ENCODE measurements at regions not wholly inside any gene's neighbourhood (a gene's known extent, or its start where the extent isn't known, plus 50 kb on each side); places are given as distances from the start of the nearest gene placed in this dataset.

DNA sequence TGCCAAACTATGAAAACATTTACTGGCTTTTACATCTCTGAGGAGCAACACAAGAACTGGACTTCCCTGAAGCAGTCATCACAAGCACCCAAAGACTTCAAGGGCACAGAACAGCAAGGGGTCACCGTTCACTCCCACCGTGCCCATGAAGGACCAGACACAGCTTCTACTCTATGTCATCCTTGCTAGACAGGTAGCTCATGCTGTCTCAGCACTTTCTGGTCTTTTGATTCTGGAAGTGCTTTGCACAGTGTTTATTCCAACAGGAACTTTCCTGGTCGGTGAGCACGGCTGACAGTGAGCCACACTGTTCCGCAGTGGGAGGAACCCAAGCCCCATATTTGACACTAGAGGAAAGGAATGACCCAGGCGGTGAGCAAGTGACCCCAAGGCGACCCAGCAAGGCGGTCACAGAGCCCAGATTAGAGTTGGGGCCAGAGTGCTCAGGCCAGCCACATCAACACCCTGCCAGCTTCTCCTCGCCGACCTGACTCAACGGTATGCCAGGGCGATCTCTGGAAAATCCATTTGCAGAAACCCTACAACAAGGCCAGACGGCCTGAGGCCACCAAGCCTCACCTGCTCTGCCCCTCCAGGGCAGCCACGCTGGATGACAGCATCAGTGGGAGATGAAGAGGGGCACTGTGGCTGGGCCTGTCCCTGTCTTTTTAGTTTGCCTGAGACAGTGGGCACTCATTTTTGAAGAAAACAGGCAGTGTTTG, 318.6 kb downstream of the TCERG1L start:
- 86 to 91% methylated on average over 14 of the region's 14 CpGs for WGBS, 2 donors
- TF ChIP-seq, protein P1, sequence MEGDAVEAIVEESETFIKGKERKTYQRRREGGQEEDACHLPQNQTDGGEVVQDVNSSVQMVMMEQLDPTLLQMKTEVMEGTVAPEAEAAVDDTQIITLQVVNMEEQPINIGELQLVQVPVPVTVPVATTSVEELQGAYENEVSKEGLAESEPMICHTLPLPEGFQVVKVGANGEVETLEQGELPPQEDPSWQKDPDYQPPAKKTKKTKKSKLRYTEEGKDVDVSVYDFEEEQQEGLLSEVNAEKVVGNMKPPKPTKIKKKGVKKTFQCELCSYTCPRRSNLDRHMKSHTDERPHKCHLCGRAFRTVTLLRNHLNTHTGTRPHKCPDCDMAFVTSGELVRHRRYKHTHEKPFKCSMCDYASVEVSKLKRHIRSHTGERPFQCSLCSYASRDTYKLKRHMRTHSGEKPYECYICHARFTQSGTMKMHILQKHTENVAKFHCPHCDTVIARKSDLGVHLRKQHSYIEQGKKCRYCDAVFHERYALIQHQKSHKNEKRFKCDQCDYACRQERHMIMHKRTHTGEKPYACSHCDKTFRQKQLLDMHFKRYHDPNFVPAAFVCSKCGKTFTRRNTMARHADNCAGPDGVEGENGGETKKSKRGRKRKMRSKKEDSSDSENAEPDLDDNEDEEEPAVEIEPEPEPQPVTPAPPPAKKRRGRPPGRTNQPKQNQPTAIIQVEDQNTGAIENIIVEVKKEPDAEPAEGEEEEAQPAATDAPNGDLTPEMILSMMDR (IDR thresholded peaks at IDR 0.05; ENCODE audit: control extremely low read depth, extremely low read depth), result no peak
- no peak overlapping the region for H3K27ac ChIP-seq (ENCODE audit: low read depth in 1 of 2, low read length in 1 of 2)
- peaks cover 0 to 5% (median 0%) of the 10 kb centered on the region in 5 donors for H3K4me1 ChIP-seq (ENCODE audit: control insufficient read depth in 5 of 5, insufficient read depth in 5 of 5, low read length in 5 of 5)
- H3K36me3 ChIP-seq (ENCODE audit: control insufficient read depth in 4 of 4, insufficient read depth in 4 of 4, low read length in 4 of 4), result no peaks in the 10 kb centered on the region
- H3K4me3 ChIP-seq, result no peak overlapping the region
- no peak overlapping the region for H3K9ac ChIP-seq (ENCODE audit: insufficient read depth in 1 of 2, low read length in 2 of 2)
- H3K27me3 ChIP-seq (ENCODE audit: control insufficient read depth in 3 of 3, insufficient read depth in 3 of 3, low read length in 2 of 3), result peaks cover 0 to 11% (median 0%) of the 10 kb centered on the region in 3 donors
- DNase-seq (no peak), ATAC-seq (ENCODE audit: insufficient read depth, low FRiP score) (no peak)
- H3K9me3 ChIP-seq (ENCODE audit: control insufficient read depth in 4 of 4, insufficient read depth in 3 of 4, low read length in 3 of 4), result no peaks in the 10 kb centered on the region

DNA sequence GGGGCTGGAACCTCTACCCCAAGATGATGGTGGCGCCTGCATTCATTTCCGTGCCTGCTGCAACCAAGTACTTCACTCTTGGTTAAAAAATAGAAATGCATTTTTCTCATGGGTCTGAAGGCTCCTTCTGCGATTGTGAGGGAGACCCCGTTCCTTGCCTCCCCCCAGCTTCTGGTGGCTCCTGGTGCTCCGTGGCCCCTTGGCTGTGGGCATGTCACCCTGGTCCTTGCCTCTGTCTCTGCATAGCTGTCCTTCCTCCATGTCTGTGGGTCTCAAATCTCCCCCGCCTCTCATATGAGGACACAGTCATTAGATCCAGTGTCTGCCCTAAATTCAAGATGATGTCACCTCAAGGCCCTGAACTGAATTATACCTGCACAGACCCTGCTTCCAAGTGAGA, 317.9 kb downstream of the TCERG1L start:
- H3K4me1 ChIP-seq (ENCODE audit: control insufficient read depth in 5 of 5, insufficient read depth in 5 of 5, low read length in 5 of 5), result peaks cover 0 to 5% (median 0%) of the 10 kb centered on the region in 5 donors
- H3K27ac ChIP-seq (ENCODE audit: low read depth in 1 of 2, low read length in 1 of 2), result no peak overlapping the region
- ATAC-seq (ENCODE audit: insufficient read depth, low FRiP score) (no peak), DNase-seq (no peak)
- TF ChIP-seq, protein P1 (IDR thresholded peaks at IDR 0.05; ENCODE audit: control extremely low read depth, extremely low read depth), result no peak
- no peaks in the 10 kb centered on the region for H3K36me3 ChIP-seq (ENCODE audit: control insufficient read depth in 4 of 4, insufficient read depth in 4 of 4, low read length in 4 of 4)
- H3K27me3 ChIP-seq (ENCODE audit: control insufficient read depth in 3 of 3, insufficient read depth in 3 of 3, low read length in 2 of 3), result peaks cover 0 to 11% (median 0%) of the 10 kb centered on the region in 3 donors
- H3K4me3 ChIP-seq, result no peak overlapping the region
- H3K9ac ChIP-seq (ENCODE audit: insufficient read depth in 1 of 2, low read length in 2 of 2), result no peak overlapping the region
- WGBS, 2 donors, result 86 to 93% methylated on average over 6 of the region's 6 CpGs
- no peaks in the 10 kb centered on the region for H3K9me3 ChIP-seq (ENCODE audit: control insufficient read depth in 4 of 4, insufficient read depth in 3 of 4, low read length in 3 of 4)

DNA sequence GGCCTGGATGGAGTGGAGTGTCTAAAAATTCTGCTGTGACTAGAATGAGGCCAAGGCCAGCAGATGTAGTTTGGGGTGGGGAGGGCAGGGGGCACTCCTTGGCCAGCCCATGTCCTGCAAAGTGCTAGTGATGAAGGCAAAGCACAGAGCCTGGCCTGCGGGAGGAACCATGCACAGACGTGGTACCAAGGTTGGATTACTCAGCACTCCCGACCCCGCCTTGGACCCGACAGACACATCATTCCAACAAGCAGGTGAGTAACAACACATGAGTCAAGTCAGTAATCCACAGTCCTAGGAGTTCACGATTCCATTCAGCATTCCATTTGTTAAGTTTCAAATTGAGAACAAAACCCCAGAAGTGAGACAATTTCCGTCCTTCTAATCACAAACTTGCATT, 317.3 kb downstream of the TCERG1L start:
- H3K27ac ChIP-seq (ENCODE audit: low read depth in 1 of 2, low read length in 1 of 2), result no peak overlapping the region
- no peak overlapping the region for H3K9ac ChIP-seq (ENCODE audit: insufficient read depth in 1 of 2, low read length in 2 of 2)
- no peaks in the 10 kb centered on the region for H3K9me3 ChIP-seq (ENCODE audit: control insufficient read depth in 4 of 4, insufficient read depth in 3 of 4, low read length in 3 of 4)
- TF ChIP-seq, protein P1 (IDR thresholded peaks at IDR 0.05; ENCODE audit: control extremely low read depth, extremely low read depth), result no peak
- DNase-seq (no peak), ATAC-seq (ENCODE audit: insufficient read depth, low FRiP score) (no peak)
- H3K27me3 ChIP-seq (ENCODE audit: control insufficient read depth in 3 of 3, insufficient read depth in 3 of 3, low read length in 2 of 3), result peaks cover 0 to 9% (median 0%) of the 10 kb centered on the region in 3 donors
- H3K4me3 ChIP-seq, result no peak overlapping the region
- H3K4me1 ChIP-seq (ENCODE audit: control insufficient read depth in 5 of 5, insufficient read depth in 5 of 5, low read length in 5 of 5), result peaks cover 0 to 5% (median 0%) of the 10 kb centered on the region in 5 donors
- H3K36me3 ChIP-seq (ENCODE audit: control insufficient read depth in 4 of 4, insufficient read depth in 4 of 4, low read length in 4 of 4), result no peaks in the 10 kb centered on the region
- 86 to 90% methylated on average over 7 of the region's 7 CpGs for WGBS, 2 donors
